HFFc6 (cell line): ENCODE measurements at regions not wholly inside any gene's neighbourhood (a gene's known extent, or its start where the extent isn't known, plus 50 kb on each side); places are given as distances from the start of the nearest gene placed in this dataset.

Source experiments
- DNase-seq: peaks from one replicate; pipeline ENCODE4 v3.0.0-alpha.2; 2018
- H3K27ac Mint-ChIP-seq: 2 replicates; pipeline ENCODE4 v1.8.0; 2020; ENCODE audit warnings: mild to moderate bottlenecking, mixed read lengths
- H3K27me3 Mint-ChIP-seq: 2 replicates; pipeline ENCODE4 v1.8.0; 2021; ENCODE audit warnings: mild to moderate bottlenecking, moderate library complexity, mixed read lengths; ENCODE audit not compliant: insufficient read depth
- H3K36me3 Mint-ChIP-seq: 2 replicates; pipeline ENCODE4 v1.8.0; 2021; ENCODE audit warnings: low read depth, mixed read lengths
- H3K4me1 Mint-ChIP-seq: 2 replicates; pipeline ENCODE4 v1.8.0; 2020; ENCODE audit warnings: low read depth, mixed read lengths
- H3K4me3 Mint-ChIP-seq: 2 replicates; pipeline ENCODE4 v1.8.0; 2020; ENCODE audit warnings: mild to moderate bottlenecking, moderate library complexity, mixed read lengths
- H3K9me3 Mint-ChIP-seq: 2 replicates; pipeline ENCODE4 v1.8.0; 2020; ENCODE audit warnings: mild to moderate bottlenecking, mixed read lengths
- TF ChIP-seq, protein P1 (sequence below): fragments of 200-600 bp; sonication (generic); IDR thresholded peaks from 2 replicates; pipeline ENCODE4 v1.5.0; 2021; ENCODE audit warnings: antibody characterized with exemption, mild to moderate bottlenecking

DNA sequence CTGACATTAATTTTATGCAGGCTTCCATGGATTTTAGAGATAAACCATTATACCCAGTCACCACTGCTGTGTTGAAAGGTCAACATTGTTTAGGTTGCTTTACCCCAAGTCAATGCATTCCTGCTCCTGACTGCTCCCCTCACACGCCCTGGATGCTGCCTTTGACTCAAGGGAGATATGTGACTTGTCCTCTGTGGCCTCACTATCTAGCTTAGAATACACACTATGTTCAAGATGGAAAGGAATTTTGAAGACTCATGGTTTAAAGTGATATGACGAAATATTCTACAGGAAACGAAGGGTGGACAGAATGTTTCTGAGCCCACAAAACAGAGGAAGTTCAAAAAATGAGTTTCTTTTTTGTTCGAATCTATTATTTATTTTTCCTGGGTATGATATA, 170.4 kb upstream of the NR5A2 start:
- Mint-ChIP-seq H3K4me1 (peaks cover 78% of the 10 kb centered on the region), H3K9me3 (no peaks in the 10 kb centered on the region), H3K4me3 (peak overlapping the region; percentile 81), H3K27ac (peak overlapping the region; percentile 95), H3K27me3 (no peaks in the 10 kb centered on the region; the same call in 1 of the 2 replicates), H3K36me3 (peaks cover 10% of the 10 kb centered on the region; the same call in 1 of the 2 replicates)
- TF ChIP-seq, protein P1, sequence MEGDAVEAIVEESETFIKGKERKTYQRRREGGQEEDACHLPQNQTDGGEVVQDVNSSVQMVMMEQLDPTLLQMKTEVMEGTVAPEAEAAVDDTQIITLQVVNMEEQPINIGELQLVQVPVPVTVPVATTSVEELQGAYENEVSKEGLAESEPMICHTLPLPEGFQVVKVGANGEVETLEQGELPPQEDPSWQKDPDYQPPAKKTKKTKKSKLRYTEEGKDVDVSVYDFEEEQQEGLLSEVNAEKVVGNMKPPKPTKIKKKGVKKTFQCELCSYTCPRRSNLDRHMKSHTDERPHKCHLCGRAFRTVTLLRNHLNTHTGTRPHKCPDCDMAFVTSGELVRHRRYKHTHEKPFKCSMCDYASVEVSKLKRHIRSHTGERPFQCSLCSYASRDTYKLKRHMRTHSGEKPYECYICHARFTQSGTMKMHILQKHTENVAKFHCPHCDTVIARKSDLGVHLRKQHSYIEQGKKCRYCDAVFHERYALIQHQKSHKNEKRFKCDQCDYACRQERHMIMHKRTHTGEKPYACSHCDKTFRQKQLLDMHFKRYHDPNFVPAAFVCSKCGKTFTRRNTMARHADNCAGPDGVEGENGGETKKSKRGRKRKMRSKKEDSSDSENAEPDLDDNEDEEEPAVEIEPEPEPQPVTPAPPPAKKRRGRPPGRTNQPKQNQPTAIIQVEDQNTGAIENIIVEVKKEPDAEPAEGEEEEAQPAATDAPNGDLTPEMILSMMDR, result no peak
- DNase-seq, result peak; percentile 39

DNA sequence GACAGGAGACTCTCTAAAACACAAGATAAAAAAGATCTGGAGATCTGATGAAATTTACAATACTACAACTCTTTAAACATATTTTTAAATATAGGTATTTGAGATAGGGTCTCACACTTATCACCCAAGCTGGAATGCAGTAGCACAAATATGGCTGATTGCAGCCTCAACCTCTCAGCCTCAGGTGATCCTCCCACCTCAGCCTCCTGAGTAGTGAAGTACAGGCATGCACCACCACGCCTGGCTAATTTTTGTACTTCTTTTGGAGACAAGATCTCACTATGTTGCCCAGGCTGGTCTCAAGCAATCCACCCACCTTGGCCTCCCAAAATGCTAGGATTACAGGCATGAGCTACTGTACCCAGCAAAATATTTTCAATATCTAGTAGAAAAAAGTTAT, 170.0 kb upstream of the NR5A2 start:
- no peaks in the 10 kb centered on the region for H3K9me3 Mint-ChIP-seq
- peak overlapping the region; percentile 95 for H3K27ac Mint-ChIP-seq
- no peak for DNase-seq
- peaks cover 10% of the 10 kb centered on the region; the same call in 1 of the 2 replicates for H3K36me3 Mint-ChIP-seq
- TF ChIP-seq, protein P1, result no peak
- no peaks in the 10 kb centered on the region; the same call in 1 of the 2 replicates for H3K27me3 Mint-ChIP-seq
- H3K4me3 Mint-ChIP-seq, result peak overlapping the region; percentile 81
- H3K4me1 Mint-ChIP-seq, result peaks cover 79% of the 10 kb centered on the region

DNA sequence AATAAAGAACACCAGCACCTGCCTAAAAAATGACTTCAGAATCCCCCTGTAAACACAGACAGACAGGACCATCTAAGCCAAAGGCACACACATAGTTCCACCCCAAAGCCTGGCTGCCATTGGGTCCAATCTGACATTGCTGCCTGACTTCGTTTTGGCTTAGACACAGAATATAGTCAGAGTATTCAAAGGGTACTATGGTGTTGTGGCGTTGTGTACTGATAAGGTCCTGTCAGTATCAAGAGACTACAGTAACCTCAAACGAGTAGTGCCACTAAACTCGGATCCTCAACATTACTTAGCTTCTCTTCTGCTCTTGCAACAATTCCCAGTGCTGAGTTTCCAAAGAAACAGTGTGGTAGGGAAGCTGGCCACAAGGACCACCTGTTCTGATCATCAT, 169.3 kb upstream of the NR5A2 start:
- H3K9me3 Mint-ChIP-seq, result no peaks in the 10 kb centered on the region
- DNase-seq, result no peak
- TF ChIP-seq, protein P1, result no peak
- H3K36me3 Mint-ChIP-seq, result peaks cover 10% of the 10 kb centered on the region; the same call in 1 of the 2 replicates
- H3K27me3 Mint-ChIP-seq, result no peaks in the 10 kb centered on the region; the same call in 1 of the 2 replicates
- no peak overlapping the region; the same call in 1 of the 2 replicates for H3K4me3 Mint-ChIP-seq
- H3K27ac Mint-ChIP-seq, result peak overlapping the region; percentile 91
- peaks cover 79% of the 10 kb centered on the region for H3K4me1 Mint-ChIP-seq

DNA sequence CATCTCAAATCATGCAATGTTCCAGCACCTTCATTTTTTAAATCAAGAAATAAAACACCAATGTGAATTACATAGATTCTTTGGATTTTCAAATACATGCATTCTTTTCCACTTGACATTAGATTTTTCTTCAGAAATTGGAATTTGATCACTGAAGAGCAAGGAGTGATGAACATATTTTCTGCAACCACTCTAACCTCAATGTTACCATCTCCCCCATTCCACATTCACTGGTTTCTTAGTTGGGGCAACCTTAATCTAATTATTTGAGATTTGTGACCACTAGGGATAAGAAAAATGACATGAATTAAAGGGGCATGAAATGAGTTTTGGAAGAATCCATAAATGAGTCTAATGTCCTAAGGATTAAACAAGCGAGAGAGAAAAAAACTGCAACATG, 168.7 kb upstream of the NR5A2 start:
- H3K4me3 Mint-ChIP-seq, result peak overlapping the region; percentile 47
- peaks cover 10% of the 10 kb centered on the region; the same call in 1 of the 2 replicates for H3K36me3 Mint-ChIP-seq
- no peaks in the 10 kb centered on the region; the same call in 1 of the 2 replicates for H3K27me3 Mint-ChIP-seq
- no peak for DNase-seq
- no peaks in the 10 kb centered on the region for H3K9me3 Mint-ChIP-seq
- peaks cover 76% of the 10 kb centered on the region for H3K4me1 Mint-ChIP-seq
- H3K27ac Mint-ChIP-seq, result peak overlapping the region; percentile 91
- TF ChIP-seq, protein P1, result no peak

DNA sequence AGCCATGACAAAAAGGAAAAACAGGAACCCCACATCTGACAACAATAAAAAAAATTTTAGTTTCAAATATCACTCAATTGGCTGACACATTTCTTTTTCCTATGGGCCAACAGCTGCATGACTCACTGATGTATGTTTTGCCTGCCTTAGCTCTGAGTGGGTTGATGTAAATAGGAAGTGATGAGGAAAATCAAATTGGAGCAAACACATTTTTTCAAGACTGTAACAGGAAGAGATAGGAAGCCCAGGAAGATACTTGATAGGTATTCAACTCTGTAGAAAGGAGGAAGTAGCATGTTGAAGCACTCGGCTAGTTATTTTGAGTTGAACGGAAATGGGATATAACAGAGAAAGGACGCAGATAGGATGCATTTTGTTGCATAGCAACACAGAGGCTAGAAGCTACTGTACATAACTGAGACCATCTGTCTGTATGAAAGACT, 168.0 kb upstream of the NR5A2 start:
- peak overlapping the region; percentile 61 for H3K4me3 Mint-ChIP-seq
- TF ChIP-seq, protein P1, result no peak
- peaks cover 5% of the 10 kb centered on the region; the same call in 1 of the 2 replicates for H3K36me3 Mint-ChIP-seq
- peaks cover 69% of the 10 kb centered on the region for H3K4me1 Mint-ChIP-seq
- no peaks in the 10 kb centered on the region for H3K9me3 Mint-ChIP-seq
- H3K27me3 Mint-ChIP-seq, result no peaks in the 10 kb centered on the region; the same call in 1 of the 2 replicates
- H3K27ac Mint-ChIP-seq, result peak overlapping the region; percentile 91
- peak; percentile 77 for DNase-seq
